HCT116 (cell line): ENCODE measurements at regions not wholly inside any gene's neighbourhood (a gene's known extent, or its start where the extent isn't known, plus 50 kb on each side); places are given as distances from the start of the nearest gene placed in this dataset.

Source experiments
- ATAC-seq: fragments of 200-7000 bp; cut with Tn5 transposase; 2 replicates; pipeline ENCODE4 v1.9.1; 2020; ENCODE audit warnings: mild to moderate bottlenecking, moderate library complexity
- BruUV-seq: library from RNA; stranded (reverse); fragments of 400-500 nt; replicated peaks from 2 replicates; lab custom pipeline; 2021; lab: Mats Ljungman, UMichigan
- CTCF ChIA-PET: fragments of 300-600 bp; sonication (Branson Sonifier 250); formaldehyde crosslinking; loops from one replicate; lab custom pipeline; 2021; ENCODE audit warnings: antibody characterized with exemption; lab: Charles Lee
- POLR2A ChIA-PET: fragments of 300-600, 350-600 bp; sonication (Branson Sonifier 250); formaldehyde crosslinking; loops from one replicate; lab custom pipeline; 2021; ENCODE audit warnings: antibody characterized with exemption; lab: Charles Lee
- RAD21 ChIA-PET, 2 experiments: fragments of 300-600 bp; sonication (Branson Sonifier 250); formaldehyde crosslinking; loops; one replicate each; lab custom pipeline; 2023; ENCODE audit warnings: low total read pairs in 2 of 2; ENCODE audit not compliant: uncharacterized antibody in 2 of 2, unreplicated experiment in 2 of 2, low non-redundant PET in 1 of 2; lab: Charles Lee
- DNase-seq: peaks from one replicate; pipeline ENCODE4 v3.0.0-alpha.2; 2010; ENCODE audit warnings: low read depth, low spot score
- H2AFZ ChIP-seq: fragments of 200-600 bp; shearing (Covaris generic), sonication (generic); 2 replicates; pipeline ENCODE4 v1.6.1; 2017; ENCODE audit warnings: low read depth, mixed run types, mixed read lengths, antibody characterized with exemption, low read length; ENCODE audit not compliant: poor library complexity, severe bottlenecking
- H3K27ac ChIP-seq: 2 replicates; pipeline ENCODE4 v1.5.1; 2012; ENCODE audit warnings: low read depth, low read length
- H3K27me3 ChIP-seq: fragments of 200-600 bp; sonication (generic); 2 replicates; pipeline ENCODE4 v1.6.1; 2016; ENCODE audit warnings: mixed run types, low read length, mixed read lengths; ENCODE audit not compliant: insufficient read depth
- H3K36me3 ChIP-seq, 2 experiments: fragments of 200-500 bp in 1 of 2; fragments of 200-600 bp in 1 of 2; sonication (Bioruptor generic) in 1 of 2; sonication (generic) in 1 of 2; 2 replicates each; pipeline versions ENCODE4 v1.5.1 to v1.6.1; 2014 to 2016; ENCODE audit warnings: low read length in 2 of 2, inconsistent platforms in 1 of 2, mixed read lengths in 1 of 2, mixed run types in 1 of 2; ENCODE audit not compliant: insufficient read depth in 2 of 2, control insufficient read depth in 1 of 2
- H3K4me1 ChIP-seq, 2 experiments: fragments of 200-600 bp in 1 of 2; sonication (generic) in 1 of 2; 2 replicates each; pipeline versions ENCODE4 v1.5.1 to v1.6.1; 2012 to 2017; ENCODE audit warnings: low read length in 2 of 2, inconsistent platforms in 1 of 2, mild to moderate bottlenecking in 1 of 2, mixed read lengths in 1 of 2, mixed run types in 1 of 2, moderate library complexity in 1 of 2; ENCODE audit not compliant: insufficient read depth in 2 of 2, control insufficient read depth in 1 of 2
- H3K4me2 ChIP-seq: fragments of 200-600 bp; sonication (generic); 2 replicates; pipeline ENCODE4 v1.6.1; 2017; ENCODE audit warnings: mixed run types, low read length, mixed read lengths
- H3K4me3 ChIP-seq, 2 experiments: fragments of 200-600 bp in 1 of 2; sonication (generic) in 1 of 2; replicated peaks in 1 of 2; 2 replicates each; pipeline ENCODE4 v1.5.1; 2011 to 2016; ENCODE audit warnings: low read length in 2 of 2, control low read depth in 1 of 2, low read depth in 1 of 2, mild to moderate bottlenecking in 1 of 2, mixed read lengths in 1 of 2, mixed run types in 1 of 2
- H3K79me2 ChIP-seq: fragments of 200-600 bp; sonication (generic); 2 replicates; pipeline ENCODE4 v1.6.1; 2017; ENCODE audit warnings: mild to moderate bottlenecking, mixed run types, low read length, moderate library complexity, mixed read lengths; ENCODE audit not compliant: insufficient read depth
- H3K9ac ChIP-seq: fragments of 200-600 bp; sonication (generic); 2 replicates; pipeline ENCODE4 v1.6.1; 2016; ENCODE audit warnings: low read length, mixed read lengths
- H3K9me2 ChIP-seq: fragments of 200-600 bp; sonication (generic), shearing (Covaris generic); 2 replicates; pipeline ENCODE4 v1.6.1; 2017; ENCODE audit warnings: mixed run types, mild to moderate bottlenecking, moderate library complexity; ENCODE audit not compliant: insufficient read depth
- H3K9me3 ChIP-seq, 2 experiments: fragments of 200-500 bp in 1 of 2; fragments of 200-600 bp in 1 of 2; sonication (Bioruptor generic) in 1 of 2; sonication (generic) in 1 of 2; 2 replicates each; pipeline ENCODE4 v1.6.1; 2014 to 2017; ENCODE audit warnings: low read length in 2 of 2, mixed read lengths in 2 of 2, inconsistent platforms in 1 of 2, low read depth in 1 of 2, mild to moderate bottlenecking in 1 of 2, mixed run types in 1 of 2, moderate library complexity in 1 of 2; ENCODE audit not compliant: control insufficient read depth in 1 of 2, insufficient read depth in 1 of 2
- H4K20me1 ChIP-seq: fragments of 200-600 bp; sonication (generic), shearing (Covaris generic); 2 replicates; pipeline ENCODE4 v1.6.1; 2017; ENCODE audit warnings: mixed run types, mild to moderate bottlenecking, moderate library complexity; ENCODE audit not compliant: insufficient read depth
- CTCF ChIP-seq, 3 experiments: fragments of 200-600 bp in 1 of 3; sonication (generic) in 1 of 3; IDR thresholded peaks in 2 of 3; conservative IDR thresholded peaks in 1 of 3; 2 replicates each; pipeline ENCODE4 v1.5.1; 2012 to 2017; ENCODE audit warnings: low read depth in 2 of 3, low read length in 2 of 3, antibody characterized with exemption in 1 of 3, borderline replicate concordance in 1 of 3, control low read depth in 1 of 3, mild to moderate bottlenecking in 1 of 3, mixed read lengths in 1 of 3, mixed run types in 1 of 3, moderate library complexity in 1 of 3; ENCODE audit not compliant: insufficient read depth in 1 of 3
- EGR1 ChIP-seq: IDR thresholded peaks from 2 replicates; pipeline ENCODE4 v1.6.1; 2012; ENCODE audit warnings: low read depth
- ELF1 ChIP-seq: IDR thresholded peaks from 2 replicates; pipeline ENCODE4 v1.6.1; 2012; ENCODE audit warnings: low read depth, borderline replicate concordance
- EZH2 ChIP-seq: fragments of 200-600 bp; sonication (generic); IDR thresholded peaks from 2 replicates; pipeline ENCODE4 v1.6.1; 2017; ENCODE audit warnings: antibody characterized with exemption, mixed run types
- EZH2phosphoT487 ChIP-seq: fragments of 200-600 bp; IDR thresholded peaks from 2 replicates; pipeline ENCODE4 v1.6.1; 2018; ENCODE audit warnings: antibody characterized with exemption, borderline replicate concordance
- POLR2A ChIP-seq: IDR thresholded peaks from 2 replicates; pipeline ENCODE4 v1.7.0; 2011; ENCODE audit warnings: borderline replicate concordance; ENCODE audit not compliant: insufficient read depth, insufficient read length; ENCODE audit errors: extremely low read depth
- SIN3A ChIP-seq: IDR thresholded peaks from 2 replicates; pipeline ENCODE4 v1.6.1; 2012; ENCODE audit warnings: low read depth
- SP1 ChIP-seq: IDR thresholded peaks from 2 replicates; pipeline ENCODE4 v1.6.1; 2012; ENCODE audit warnings: low read depth
- TCF7L2 ChIP-seq: IDR thresholded peaks from 2 replicates; pipeline ENCODE4 v1.7.0; 2011; ENCODE audit warnings: borderline replicate concordance, inconsistent platforms; ENCODE audit not compliant: insufficient read depth, insufficient read length; ENCODE audit errors: extremely low read depth
- intact Hi-C: fragments of 100-400 bp; cut with micrococcal nuclease; formaldehyde crosslinking; loops from 2 replicates; pipeline ENCODE4 v1.10.0; 2022
- TF ChIP-seq, protein P1 (sequence below): IDR thresholded peaks from 2 replicates; pipeline ENCODE4 v1.6.1; 2011; ENCODE audit warnings: mild to moderate bottlenecking, low read length, moderate library complexity; ENCODE audit not compliant: insufficient replicate concordance; ENCODE audit errors: extremely low read depth
- TF ChIP-seq, protein P2 (sequence below): IDR thresholded peaks from 2 replicates; pipeline ENCODE4 v1.6.1; 2012; ENCODE audit warnings: low read depth
- TF ChIP-seq, protein P3 (sequence below): IDR thresholded peaks from 2 replicates; pipeline ENCODE4 v1.6.1; 2012

- no peak for ATAC-seq
- TF ChIP-seq EGR1: no peak
- TF ChIP-seq, protein P1, sequence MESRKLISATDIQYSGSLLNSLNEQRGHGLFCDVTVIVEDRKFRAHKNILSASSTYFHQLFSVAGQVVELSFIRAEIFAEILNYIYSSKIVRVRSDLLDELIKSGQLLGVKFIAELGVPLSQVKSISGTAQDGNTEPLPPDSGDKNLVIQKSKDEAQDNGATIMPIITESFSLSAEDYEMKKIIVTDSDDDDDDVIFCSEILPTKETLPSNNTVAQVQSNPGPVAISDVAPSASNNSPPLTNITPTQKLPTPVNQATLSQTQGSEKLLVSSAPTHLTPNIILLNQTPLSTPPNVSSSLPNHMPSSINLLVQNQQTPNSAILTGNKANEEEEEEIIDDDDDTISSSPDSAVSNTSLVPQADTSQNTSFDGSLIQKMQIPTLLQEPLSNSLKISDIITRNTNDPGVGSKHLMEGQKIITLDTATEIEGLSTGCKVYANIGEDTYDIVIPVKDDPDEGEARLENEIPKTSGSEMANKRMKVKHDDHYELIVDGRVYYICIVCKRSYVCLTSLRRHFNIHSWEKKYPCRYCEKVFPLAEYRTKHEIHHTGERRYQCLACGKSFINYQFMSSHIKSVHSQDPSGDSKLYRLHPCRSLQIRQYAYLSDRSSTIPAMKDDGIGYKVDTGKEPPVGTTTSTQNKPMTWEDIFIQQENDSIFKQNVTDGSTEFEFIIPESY: no peak
- TF ChIP-seq EZH2phosphoT487: no peak
- no TSS peak for BruUV-seq
- ChIA-PET RAD21 (no interaction called here), CTCF (no interaction called here), POLR2A (no interaction called here)
- H3K4me1 ChIP-seq: no peaks in the 10 kb centered on the region
- H2AFZ ChIP-seq: no peak overlapping the region
- no peaks in the 10 kb centered on the region for H3K79me2 ChIP-seq
- no peaks in the 10 kb centered on the region for H3K9me2 ChIP-seq
- no peak overlapping the region for H3K4me2 ChIP-seq
- H3K27me3 ChIP-seq: no peaks in the 10 kb centered on the region
- H3K36me3 ChIP-seq: no peaks in the 10 kb centered on the region
- H3K9me3 ChIP-seq: no peaks in the 10 kb centered on the region
- DNase-seq: no peak
- no peak overlapping the region for H3K9ac ChIP-seq
- H3K27ac ChIP-seq: no peak overlapping the region
- H3K4me3 ChIP-seq: no peak overlapping the region
- intact Hi-C loops: no loop called here
- no peaks in the 10 kb centered on the region for H4K20me1 ChIP-seq
Observed at GRCh38 chr12:107570721-107571120, 114.9 kb upstream of the PWP1 start.

GRCh38 chr12:107571492-107571891 is 114.1 kb upstream of the PWP1 start:
- no peaks in the 10 kb centered on the region for H3K9me3 ChIP-seq
- ChIA-PET POLR2A (no interaction called here), RAD21 (no interaction called here), CTCF (no interaction called here)
- no peaks in the 10 kb centered on the region for H3K4me1 ChIP-seq
- no peak overlapping the region for H3K4me3 ChIP-seq
- intact Hi-C loops: no loop called here
- no peak overlapping the region for H3K4me2 ChIP-seq
- TF ChIP-seq CTCF (IDR thresholded peaks at IDR 0.05 in 2 of 3, conservative IDR thresholded peaks at IDR 0.05 in 1 of 3; ENCODE audit: borderline replicate concordance in 1 of 3, insufficient read depth in 1 of 3, low read depth in 2 of 3, low read length in 2 of 3) (no peak), SIN3A (no peak), SP1 (no peak), ELF1 (no peak), POLR2A (no peak), TCF7L2 (no peak), EZH2 (no peak)
- TF ChIP-seq, protein P2, sequence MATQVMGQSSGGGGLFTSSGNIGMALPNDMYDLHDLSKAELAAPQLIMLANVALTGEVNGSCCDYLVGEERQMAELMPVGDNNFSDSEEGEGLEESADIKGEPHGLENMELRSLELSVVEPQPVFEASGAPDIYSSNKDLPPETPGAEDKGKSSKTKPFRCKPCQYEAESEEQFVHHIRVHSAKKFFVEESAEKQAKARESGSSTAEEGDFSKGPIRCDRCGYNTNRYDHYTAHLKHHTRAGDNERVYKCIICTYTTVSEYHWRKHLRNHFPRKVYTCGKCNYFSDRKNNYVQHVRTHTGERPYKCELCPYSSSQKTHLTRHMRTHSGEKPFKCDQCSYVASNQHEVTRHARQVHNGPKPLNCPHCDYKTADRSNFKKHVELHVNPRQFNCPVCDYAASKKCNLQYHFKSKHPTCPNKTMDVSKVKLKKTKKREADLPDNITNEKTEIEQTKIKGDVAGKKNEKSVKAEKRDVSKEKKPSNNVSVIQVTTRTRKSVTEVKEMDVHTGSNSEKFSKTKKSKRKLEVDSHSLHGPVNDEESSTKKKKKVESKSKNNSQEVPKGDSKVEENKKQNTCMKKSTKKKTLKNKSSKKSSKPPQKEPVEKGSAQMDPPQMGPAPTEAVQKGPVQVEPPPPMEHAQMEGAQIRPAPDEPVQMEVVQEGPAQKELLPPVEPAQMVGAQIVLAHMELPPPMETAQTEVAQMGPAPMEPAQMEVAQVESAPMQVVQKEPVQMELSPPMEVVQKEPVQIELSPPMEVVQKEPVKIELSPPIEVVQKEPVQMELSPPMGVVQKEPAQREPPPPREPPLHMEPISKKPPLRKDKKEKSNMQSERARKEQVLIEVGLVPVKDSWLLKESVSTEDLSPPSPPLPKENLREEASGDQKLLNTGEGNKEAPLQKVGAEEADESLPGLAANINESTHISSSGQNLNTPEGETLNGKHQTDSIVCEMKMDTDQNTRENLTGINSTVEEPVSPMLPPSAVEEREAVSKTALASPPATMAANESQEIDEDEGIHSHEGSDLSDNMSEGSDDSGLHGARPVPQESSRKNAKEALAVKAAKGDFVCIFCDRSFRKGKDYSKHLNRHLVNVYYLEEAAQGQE: no peak
- TF ChIP-seq, protein P3, sequence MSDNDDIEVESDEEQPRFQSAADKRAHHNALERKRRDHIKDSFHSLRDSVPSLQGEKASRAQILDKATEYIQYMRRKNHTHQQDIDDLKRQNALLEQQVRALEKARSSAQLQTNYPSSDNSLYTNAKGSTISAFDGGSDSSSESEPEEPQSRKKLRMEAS: no peak
- ATAC-seq: no peak
- H4K20me1 ChIP-seq: no peaks in the 10 kb centered on the region
- no peaks in the 10 kb centered on the region for H3K79me2 ChIP-seq
- no peaks in the 10 kb centered on the region for H3K9me2 ChIP-seq
- BruUV-seq: no TSS peak
- no peak overlapping the region for H3K9ac ChIP-seq
- DNase-seq: no peak
- H3K27ac ChIP-seq: no peak overlapping the region
- no peaks in the 10 kb centered on the region for H3K36me3 ChIP-seq
- no peak overlapping the region for H2AFZ ChIP-seq
- H3K27me3 ChIP-seq: no peaks in the 10 kb centered on the region
